HG02970 (cell line): ENCODE measurements at regions not wholly inside any gene's neighbourhood (a gene's known extent, or its start where the extent isn't known, plus 50 kb on each side); places are given as distances from the start of the nearest gene placed in this dataset.
A peak's percentile ranks its signal among the peaks of the same experiment; 100 is the strongest.
"Not testable (repeated sequence)": the region's sequence is repeated elsewhere in the genome, so short reads cannot be mapped to it uniquely, and the experiment has no call there.

Experiments
- ATAC-seq: cut with Tn5 transposase; IDR thresholded peaks from one replicate; pipeline ENCODE4 v1.9.1; 2021; ENCODE audit warnings: mild to moderate bottlenecking, moderate library complexity, moderate number of reproducible peaks; ENCODE audit not compliant: unreplicated experiment, low FRiP score

GRCh38 chr1:148280831-148281572 lies 128.9 kb upstream of the NBPF11 start:
- peak; percentile 45 for ATAC-seq

GRCh38 chr1:148279002-148279542 lies 127.0 kb upstream of the NBPF11 start:
- ATAC-seq, result not testable (repeated sequence)

- not testable (repeated sequence) for ATAC-seq
These were observed 125.8 kb upstream of the NBPF11 start for GRCh38 chr1:148277865-148278279.

- ATAC-seq, result not testable (repeated sequence)
These were observed 115.0 kb upstream of the NBPF11 start for GRCh38 chr1:148267066-148267465.

GRCh38 chr1:148264374-148265276 lies 112.5 kb upstream of the NBPF11 start:
- ATAC-seq, result no peak

GRCh38 chr1:148263906-148264255 lies 111.8 kb upstream of the NBPF11 start:
- ATAC-seq, result no peak

GRCh38 chr1:148263128-148263905 lies 111.2 kb upstream of the NBPF11 start:
- peak; percentile 60 for ATAC-seq

GRCh38 chr1:148261684-148262083 lies 109.6 kb upstream of the NBPF11 start:
- ATAC-seq, result not testable (repeated sequence)

- not testable (repeated sequence) for ATAC-seq
These were observed 105.8 kb upstream of the NBPF11 start for GRCh38 chr1:148257886-148258285.

GRCh38 chr1:148254611-148255429 lies 102.7 kb upstream of the NBPF11 start:
- ATAC-seq, result not testable (repeated sequence)

GRCh38 chr1:148253808-148254207 lies 101.7 kb upstream of the NBPF11 start:
- ATAC-seq, result not testable (repeated sequence)

GRCh38 chr1:148248798-148249197 lies 96.7 kb upstream of the NBPF11 start:
- not testable (repeated sequence) for ATAC-seq

- ATAC-seq, result not testable (repeated sequence)
These were observed 94.3 kb upstream of the NBPF11 start for GRCh38 chr1:148246258-148246861.

GRCh38 chr1:148245843-148246242 lies 93.8 kb upstream of the NBPF11 start:
- ATAC-seq, result not testable (repeated sequence)

GRCh38 chr1:148245443-148245842 lies 93.4 kb upstream of the NBPF11 start:
- not testable (repeated sequence) for ATAC-seq

- not testable (repeated sequence) for ATAC-seq
These were observed 81.2 kb upstream of the NBPF11 start for GRCh38 chr1:148233250-148233649.

- not testable (repeated sequence) for ATAC-seq
These were observed 76.8 kb upstream of the NBPF11 start for GRCh38 chr1:148228846-148229245.

- ATAC-seq, result not testable (repeated sequence)
These were observed 70.5 kb upstream of the NBPF11 start for GRCh38 chr1:148222399-148223159.
